ENCODE measurements at regions not wholly inside any gene's neighbourhood (a gene's known extent, or its start where the extent isn't known, plus 50 kb on each side); places are given as distances from the start of the nearest gene placed in this dataset.
A peak's percentile ranks its signal among the peaks of the same experiment; 100 is the strongest.

GRCh38 chr6:169850746-169851145 lies 99.3 kb downstream of the ERMARD start:
- no peak overlapping the region for H3K4me3 ChIP-seq
- WGBS, 2 donors = 87 to 95% methylated on average over 11 to 13 of the region's 13 CpGs
- no peak for TF ChIP-seq POLR2A (IDR thresholded peaks at IDR 0.05)
- TF ChIP-seq, protein P1, sequence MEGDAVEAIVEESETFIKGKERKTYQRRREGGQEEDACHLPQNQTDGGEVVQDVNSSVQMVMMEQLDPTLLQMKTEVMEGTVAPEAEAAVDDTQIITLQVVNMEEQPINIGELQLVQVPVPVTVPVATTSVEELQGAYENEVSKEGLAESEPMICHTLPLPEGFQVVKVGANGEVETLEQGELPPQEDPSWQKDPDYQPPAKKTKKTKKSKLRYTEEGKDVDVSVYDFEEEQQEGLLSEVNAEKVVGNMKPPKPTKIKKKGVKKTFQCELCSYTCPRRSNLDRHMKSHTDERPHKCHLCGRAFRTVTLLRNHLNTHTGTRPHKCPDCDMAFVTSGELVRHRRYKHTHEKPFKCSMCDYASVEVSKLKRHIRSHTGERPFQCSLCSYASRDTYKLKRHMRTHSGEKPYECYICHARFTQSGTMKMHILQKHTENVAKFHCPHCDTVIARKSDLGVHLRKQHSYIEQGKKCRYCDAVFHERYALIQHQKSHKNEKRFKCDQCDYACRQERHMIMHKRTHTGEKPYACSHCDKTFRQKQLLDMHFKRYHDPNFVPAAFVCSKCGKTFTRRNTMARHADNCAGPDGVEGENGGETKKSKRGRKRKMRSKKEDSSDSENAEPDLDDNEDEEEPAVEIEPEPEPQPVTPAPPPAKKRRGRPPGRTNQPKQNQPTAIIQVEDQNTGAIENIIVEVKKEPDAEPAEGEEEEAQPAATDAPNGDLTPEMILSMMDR (IDR thresholded peaks at IDR 0.05) = no peak
- no peaks in the 10 kb centered on the region for H3K4me1 ChIP-seq
- H3K27ac ChIP-seq = no peak overlapping the region
- H3K36me3 ChIP-seq (ENCODE audit: low read depth, missing control alignments) = no peaks in the 10 kb centered on the region
- no peaks in the 10 kb centered on the region for H3K27me3 ChIP-seq
- intact Hi-C loops (cut with DNase I; ENCODE audit: low total_unique reads) = no loop called here
- H3K9me3 ChIP-seq = no peaks in the 10 kb centered on the region
- peak; percentile 2 for DNase-seq

GRCh38 chr6:169850154-169850553 lies 98.7 kb downstream of the ERMARD start:
- no peak for DNase-seq
- H3K4me1 ChIP-seq = no peaks in the 10 kb centered on the region
- 90 to 96% methylated on average over 10 of the region's 10 CpGs for WGBS, 2 donors

DNA sequence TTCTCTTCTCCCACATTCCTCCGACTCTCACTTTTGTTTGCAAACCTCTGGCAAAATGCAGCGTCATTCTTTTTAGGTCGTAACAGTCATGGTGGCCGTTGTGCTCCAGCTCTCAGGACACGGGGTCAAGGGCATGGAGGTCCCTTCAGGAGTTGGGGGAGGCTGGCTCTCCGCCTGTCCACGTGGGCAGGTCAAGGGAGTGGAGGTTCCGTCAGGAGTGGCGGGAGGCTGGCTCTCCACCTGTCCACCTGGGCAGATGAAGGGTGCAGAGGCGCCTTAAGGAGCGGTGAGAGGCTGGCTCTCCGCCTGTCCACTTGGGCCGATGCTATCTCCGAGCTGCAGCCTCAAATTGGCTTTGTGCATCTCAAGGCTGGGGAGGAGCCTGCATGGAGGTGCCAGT lies 98.0 kb downstream of the ERMARD start:
- intact Hi-C loops (cut with DNase I; ENCODE audit: low total_unique reads) = no loop called here
- no peak for DNase-seq

More at GRCh38 chr6:169850154-169850553, 98.7 kb downstream of the ERMARD start:
- Histone ChIP-seq H3K4me3 (no peak overlapping the region), H3K27ac (no peak overlapping the region), H3K9me3 (no peaks in the 10 kb centered on the region), H3K36me3 (ENCODE audit: low read depth, missing control alignments) (no peaks in the 10 kb centered on the region), H3K27me3 (no peaks in the 10 kb centered on the region)
- TF ChIP-seq POLR2A (IDR thresholded peaks at IDR 0.05) = no peak
- TF ChIP-seq, protein P1 (IDR thresholded peaks at IDR 0.05) = no peak
- intact Hi-C loops (cut with DNase I; ENCODE audit: low total_unique reads) = no loop called here

GRCh38 chr6:169848946-169849345 lies 97.5 kb downstream of the ERMARD start:
- no peak overlapping the region for H3K4me3 ChIP-seq
- H3K9me3 ChIP-seq = no peaks in the 10 kb centered on the region
- no peak for TF ChIP-seq POLR2A (IDR thresholded peaks at IDR 0.05)
- TF ChIP-seq, protein P1 (IDR thresholded peaks at IDR 0.05) = no peak
- H3K27ac ChIP-seq = no peak overlapping the region
- intact Hi-C loops (cut with DNase I; ENCODE audit: low total_unique reads) = no loop called here
- DNase-seq = no peak
- no peaks in the 10 kb centered on the region for H3K36me3 ChIP-seq (ENCODE audit: low read depth, missing control alignments)
- 91 to 94% methylated on average over 13 of the region's 13 CpGs for WGBS, 2 donors
- no peaks in the 10 kb centered on the region for H3K27me3 ChIP-seq
- H3K4me1 ChIP-seq = no peaks in the 10 kb centered on the region

More for the DNA sequence above, 98.0 kb downstream of the ERMARD start:
- H3K36me3 ChIP-seq (ENCODE audit: low read depth, missing control alignments) = no peaks in the 10 kb centered on the region
- H3K9me3 ChIP-seq = no peaks in the 10 kb centered on the region
- H3K27ac ChIP-seq = no peak overlapping the region
- no peaks in the 10 kb centered on the region for H3K27me3 ChIP-seq
- no peak overlapping the region for H3K4me3 ChIP-seq
- H3K4me1 ChIP-seq = no peaks in the 10 kb centered on the region
- TF ChIP-seq, protein P1 (IDR thresholded peaks at IDR 0.05) = no peak
- no peak for TF ChIP-seq POLR2A (IDR thresholded peaks at IDR 0.05)
- 79 to 84% methylated on average over 2 to 14 of the region's 14 CpGs for WGBS, 2 donors

GRCh38 chr6:169847901-169848311 lies 96.5 kb downstream of the ERMARD start:
- Histone ChIP-seq H3K36me3 (ENCODE audit: low read depth, missing control alignments) (no peaks in the 10 kb centered on the region), H3K9me3 (no peaks in the 10 kb centered on the region), H3K4me1 (no peaks in the 10 kb centered on the region), H3K4me3 (no peak overlapping the region), H3K27ac (no peak overlapping the region), H3K27me3 (no peaks in the 10 kb centered on the region)
- intact Hi-C loops (cut with DNase I; ENCODE audit: low total_unique reads) = no loop called here
- WGBS, 2 donors = 95 to 97% methylated on average over 8 of the region's 8 CpGs
- no peak for DNase-seq
- no peak for TF ChIP-seq POLR2A (IDR thresholded peaks at IDR 0.05)
- TF ChIP-seq, protein P1 (IDR thresholded peaks at IDR 0.05) = no peak

Measured in testis (tissue), 2 donors.